Mesendoderm (in vitro differentiated cells): ENCODE measurements at regions not wholly inside any gene's neighbourhood (a gene's known extent, or its start where the extent isn't known, plus 50 kb on each side); places are given as distances from the start of the nearest gene placed in this dataset.

ENCODE experiments used
- DNase-seq: peaks from one replicate; pipeline ENCODE4 v3.0.0; 2013
- H2AK5ac ChIP-seq: 2 replicates; pipeline ENCODE4 v1.6.1; 2013; ENCODE audit warnings: low read length, inconsistent platforms
- H2BK120ac ChIP-seq: 2 replicates; pipeline ENCODE4 v1.6.1; 2013; ENCODE audit warnings: low read depth, mild to moderate bottlenecking, low read length, moderate library complexity, mixed read lengths
- H2BK15ac ChIP-seq: replicated peaks from 2 replicates; pipeline ENCODE4 v1.6.1; 2013; ENCODE audit warnings: low read depth, mild to moderate bottlenecking, moderate library complexity
- H2BK5ac ChIP-seq: 2 replicates; pipeline ENCODE4 v1.6.1; 2013; ENCODE audit warnings: low read length, inconsistent platforms
- H3K18ac ChIP-seq: 2 replicates; pipeline ENCODE4 v1.6.1; 2013; ENCODE audit warnings: mild to moderate bottlenecking, low read length, mixed read lengths
- H3K23ac ChIP-seq: one replicate; pipeline ENCODE4 v1.6.1; 2013; ENCODE audit warnings: low read length
- H3K27ac ChIP-seq: 2 replicates; pipeline ENCODE4 v1.5.1; 2013; ENCODE audit warnings: low read depth, mild to moderate bottlenecking, inconsistent platforms, low read length, moderate library complexity
- H3K27me3 ChIP-seq: 2 replicates; pipeline ENCODE4 v1.6.1; 2013; ENCODE audit warnings: low read length, control low read depth, mild to moderate bottlenecking, inconsistent platforms; ENCODE audit not compliant: insufficient read depth, poor library complexity
- H3K36me3 ChIP-seq: 2 replicates; pipeline ENCODE4 v1.6.1; 2013; ENCODE audit warnings: low read length, inconsistent platforms; ENCODE audit not compliant: control insufficient read depth, insufficient read depth
- H3K4ac ChIP-seq: one replicate; pipeline ENCODE4 v1.6.1; 2013; ENCODE audit warnings: low read depth, mild to moderate bottlenecking, low read length, moderate library complexity
- H3K4me1 ChIP-seq: 2 replicates; pipeline ENCODE4 v1.6.1; 2013; ENCODE audit warnings: low read depth, low read length, inconsistent platforms; ENCODE audit not compliant: control insufficient read depth
- H3K4me2 ChIP-seq: 2 replicates; pipeline ENCODE4 v1.6.1; 2013; ENCODE audit warnings: low read length
- H3K4me3 ChIP-seq: 2 replicates; pipeline ENCODE4 v1.5.1; 2013; ENCODE audit warnings: mild to moderate bottlenecking, low read length
- H3K56ac ChIP-seq: one replicate; pipeline ENCODE4 v1.6.1; 2013; ENCODE audit warnings: low read length
- H3K79me1 ChIP-seq: 2 replicates; pipeline ENCODE4 v1.6.1; 2013; ENCODE audit warnings: low read length, inconsistent platforms
- H3K79me2 ChIP-seq: 2 replicates; pipeline ENCODE4 v1.6.1; 2013; ENCODE audit warnings: mild to moderate bottlenecking, low read length; ENCODE audit not compliant: control insufficient read depth, insufficient read depth
- H3K9ac ChIP-seq: 2 replicates; pipeline ENCODE4 v1.6.1; 2013; ENCODE audit warnings: low read length, inconsistent platforms
- H4K5ac ChIP-seq: one replicate; pipeline ENCODE4 v1.6.1; 2013; ENCODE audit warnings: low read length
- H4K8ac ChIP-seq: one replicate; pipeline ENCODE4 v1.6.1; 2013; ENCODE audit warnings: low read depth, mild to moderate bottlenecking, control low read depth, low read length, moderate library complexity
- WGBS: extraction: QIAGEN DNeasy Blood & Tissue Kit; methylation state at CpG from one replicate; pipeline ENCODE4 v1.1.7; 2013; ENCODE audit warnings: low lambda C conversion rate, missing lambda C conversion rate; ENCODE audit not compliant: insufficient coverage; ENCODE audit errors: extremely low coverage; 5-methylcytosine and 5-hydroxymethylcytosine counted together

GRCh38 chr20:6632187-6632586, 135.3 kb upstream of the BMP2 start:
- peak overlapping the region; percentile 46 for H2BK15ac ChIP-seq
- peaks cover 5% of the 10 kb centered on the region for H3K4me1 ChIP-seq
- no peak overlapping the region for H3K18ac ChIP-seq
- H3K56ac ChIP-seq, result no peak overlapping the region
- no peaks in the 10 kb centered on the region for H3K79me2 ChIP-seq
- H3K27ac ChIP-seq, result no peak overlapping the region
- no peak overlapping the region for H2AK5ac ChIP-seq
- H3K79me1 ChIP-seq, result no peaks in the 10 kb centered on the region
- no peaks in the 10 kb centered on the region for H3K36me3 ChIP-seq
- no peaks in the 10 kb centered on the region for H3K27me3 ChIP-seq
- no peak overlapping the region for H4K5ac ChIP-seq
- no peak overlapping the region for H2BK120ac ChIP-seq
- no peak overlapping the region for H3K9ac ChIP-seq
- H3K4me3 ChIP-seq, result no peak overlapping the region
- no peak overlapping the region for H3K4ac ChIP-seq
- H3K4me2 ChIP-seq, result no peak overlapping the region
- peak; percentile 6 for DNase-seq
- no CpG with 5 or more reads among the region's 4 CpGs for WGBS
- no peak overlapping the region for H3K23ac ChIP-seq
- no peak overlapping the region for H4K8ac ChIP-seq
- no peak overlapping the region for H2BK5ac ChIP-seq

- Histone ChIP-seq H3K36me3 (no peaks in the 10 kb centered on the region), H3K4ac (no peak overlapping the region), H3K4me2 (no peak overlapping the region), H4K8ac (no peak overlapping the region), H3K18ac (no peak overlapping the region), H3K79me2 (no peaks in the 10 kb centered on the region), H3K4me3 (no peak overlapping the region), H3K27ac (no peak overlapping the region), H3K79me1 (no peaks in the 10 kb centered on the region), H3K4me1 (no peaks in the 10 kb centered on the region), H4K5ac (no peak overlapping the region), H2BK120ac (no peak overlapping the region), H2AK5ac (peak overlapping the region; percentile 27), H3K23ac (no peak overlapping the region), H2BK5ac (no peak overlapping the region), H3K27me3 (no peaks in the 10 kb centered on the region), H2BK15ac (no peak overlapping the region), H3K56ac (no peak overlapping the region), H3K9ac (no peak overlapping the region)
- WGBS, result no CpG with 5 or more reads among the region's 2 CpGs
- no peak for DNase-seq
These were observed 137.0 kb upstream of the BMP2 start for GRCh38 chr20:6630514-6630913.

DNA sequence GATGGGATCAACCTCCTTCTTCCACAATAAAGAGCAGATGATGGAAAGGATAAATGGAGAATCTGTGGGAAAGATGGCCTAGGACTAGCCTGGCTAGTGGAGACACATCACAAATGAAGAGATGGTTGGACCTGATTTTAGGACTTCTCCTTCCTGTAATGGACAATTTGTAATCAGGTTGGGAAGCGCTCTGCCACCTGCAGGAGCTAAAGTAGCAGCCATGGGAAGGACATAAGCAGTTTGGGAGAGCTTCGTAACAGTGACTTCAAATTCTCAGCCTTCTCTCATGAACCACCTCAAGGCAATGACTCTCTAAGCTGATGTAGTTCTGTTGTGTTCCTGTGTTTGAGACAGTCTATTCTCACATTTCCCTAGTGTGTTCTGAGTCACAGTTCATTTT, 137.9 kb upstream of the BMP2 start:
- no peak overlapping the region for H3K4me2 ChIP-seq
- no peak overlapping the region for H4K5ac ChIP-seq
- no peak overlapping the region for H2BK15ac ChIP-seq
- peak overlapping the region; percentile 46 for H2AK5ac ChIP-seq
- H3K56ac ChIP-seq, result no peak overlapping the region
- H3K23ac ChIP-seq, result no peak overlapping the region
- no peak for DNase-seq
- no peaks in the 10 kb centered on the region for H3K79me2 ChIP-seq
- no peak overlapping the region for H2BK120ac ChIP-seq
- no peaks in the 10 kb centered on the region for H3K27me3 ChIP-seq
- no peaks in the 10 kb centered on the region for H3K79me1 ChIP-seq
- H4K8ac ChIP-seq, result no peak overlapping the region
- no CpG with 5 or more reads among the region's 2 CpGs for WGBS
- H3K18ac ChIP-seq, result no peak overlapping the region
- H3K36me3 ChIP-seq, result no peaks in the 10 kb centered on the region
- no peak overlapping the region for H3K4me3 ChIP-seq
- no peak overlapping the region for H3K27ac ChIP-seq
- H3K4me1 ChIP-seq, result no peaks in the 10 kb centered on the region
- no peak overlapping the region for H2BK5ac ChIP-seq
- H3K9ac ChIP-seq, result no peak overlapping the region
- no peak overlapping the region for H3K4ac ChIP-seq

DNA sequence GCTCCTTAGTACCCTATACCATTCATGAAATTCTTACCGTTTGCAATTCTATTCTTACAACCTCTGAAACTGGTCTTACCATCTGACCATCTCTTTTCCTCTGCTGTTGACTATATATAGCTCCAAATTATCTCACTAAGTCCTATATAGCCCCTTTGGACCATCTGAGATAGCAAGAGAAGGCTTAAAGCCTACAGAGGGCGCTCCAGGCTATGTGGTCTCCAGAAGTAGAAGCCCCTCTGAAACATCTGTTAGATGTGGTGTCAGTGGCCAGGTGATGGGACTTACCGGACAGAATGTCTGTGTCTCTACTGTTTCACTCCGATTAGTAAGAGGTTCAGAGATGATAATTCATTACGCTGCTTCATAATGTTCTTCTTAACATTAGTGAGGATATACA, 140.7 kb upstream of the BMP2 start:
- H3K27ac ChIP-seq, result no peak overlapping the region
- H4K5ac ChIP-seq, result no peak overlapping the region
- no peak overlapping the region for H3K23ac ChIP-seq
- WGBS, result no CpG with 5 or more reads among the region's 5 CpGs
- no peak overlapping the region for H3K18ac ChIP-seq
- no peak overlapping the region for H3K56ac ChIP-seq
- no peak overlapping the region for H4K8ac ChIP-seq
- H3K4me1 ChIP-seq, result no peaks in the 10 kb centered on the region
- DNase-seq, result peak; percentile 85
- H2AK5ac ChIP-seq, result no peak overlapping the region
- H3K79me2 ChIP-seq, result no peaks in the 10 kb centered on the region
- no peak overlapping the region for H2BK15ac ChIP-seq
- H2BK5ac ChIP-seq, result no peak overlapping the region
- no peaks in the 10 kb centered on the region for H3K27me3 ChIP-seq
- no peak overlapping the region for H3K4me2 ChIP-seq
- no peak overlapping the region for H3K4me3 ChIP-seq
- no peak overlapping the region for H2BK120ac ChIP-seq
- no peak overlapping the region for H3K9ac ChIP-seq
- no peaks in the 10 kb centered on the region for H3K79me1 ChIP-seq
- H3K4ac ChIP-seq, result no peak overlapping the region
- H3K36me3 ChIP-seq, result no peaks in the 10 kb centered on the region

DNA sequence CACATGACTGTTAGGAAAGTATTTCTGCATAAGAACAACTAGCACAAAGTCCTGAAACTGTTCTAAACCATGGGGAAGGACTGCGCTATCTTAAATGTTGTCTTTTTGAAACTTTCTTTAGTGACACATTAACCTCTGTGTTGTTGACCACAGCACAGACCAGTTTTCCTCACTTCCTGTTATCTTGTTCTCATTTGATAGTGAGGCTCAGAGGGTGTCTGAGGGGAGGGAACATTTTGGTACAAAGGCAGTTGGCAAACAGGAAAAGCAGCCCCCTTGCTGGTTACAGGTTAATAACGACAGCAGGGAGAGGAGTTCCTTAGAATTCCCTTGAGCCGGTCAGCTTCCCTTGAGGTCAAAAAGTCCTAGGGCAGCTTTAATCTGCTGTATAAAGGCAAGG, 143.5 kb upstream of the BMP2 start:
- DNase-seq, result peak; percentile 90
- Histone ChIP-seq H3K27me3 (no peaks in the 10 kb centered on the region), H2AK5ac (no peak overlapping the region)

DNA sequence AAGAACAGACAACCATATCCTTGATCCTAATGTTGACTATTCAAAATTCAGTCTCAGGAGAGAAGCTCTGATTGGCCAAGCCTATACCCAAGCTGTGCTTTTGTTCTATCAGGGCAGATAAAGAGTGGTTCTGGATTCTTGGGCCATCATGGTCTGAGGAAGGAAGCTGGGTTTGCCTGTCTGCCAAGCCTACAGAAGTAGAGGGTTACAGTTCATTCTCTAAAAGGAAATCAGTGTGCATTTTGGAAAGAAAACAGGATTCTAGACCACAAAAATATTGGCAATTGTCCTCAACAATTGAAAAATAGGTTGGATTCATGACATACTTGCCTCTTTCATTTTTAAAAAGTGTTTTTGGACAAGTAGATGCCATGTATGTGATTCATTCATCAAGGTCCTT, 145.4 kb upstream of the BMP2 start:
- Histone ChIP-seq H3K27me3 (no peaks in the 10 kb centered on the region), H3K27ac (no peak overlapping the region), H2AK5ac (no peak overlapping the region), H3K56ac (no peak overlapping the region), H3K4ac (no peak overlapping the region), H2BK5ac (no peak overlapping the region), H2BK120ac (no peak overlapping the region), H3K79me1 (no peaks in the 10 kb centered on the region), H4K8ac (no peak overlapping the region), H3K18ac (no peak overlapping the region), H3K4me3 (no peak overlapping the region), H3K23ac (no peak overlapping the region), H3K79me2 (no peaks in the 10 kb centered on the region), H4K5ac (no peak overlapping the region), H3K4me2 (no peak overlapping the region), H3K4me1 (no peaks in the 10 kb centered on the region), H3K9ac (no peak overlapping the region), H2BK15ac (no peak overlapping the region), H3K36me3 (no peaks in the 10 kb centered on the region)
- no peak for DNase-seq

More for the DNA sequence above, 143.5 kb upstream of the BMP2 start:
- Histone ChIP-seq H4K5ac (no peak overlapping the region), H3K79me1 (no peaks in the 10 kb centered on the region), H3K18ac (no peak overlapping the region), H3K27ac (no peak overlapping the region), H3K4me1 (no peaks in the 10 kb centered on the region), H3K36me3 (no peaks in the 10 kb centered on the region), H3K4ac (no peak overlapping the region), H3K79me2 (no peaks in the 10 kb centered on the region), H3K9ac (no peak overlapping the region), H3K4me2 (no peak overlapping the region), H3K56ac (no peak overlapping the region), H3K4me3 (no peak overlapping the region), H4K8ac (no peak overlapping the region), H2BK15ac (no peak overlapping the region), H2BK5ac (no peak overlapping the region), H2BK120ac (no peak overlapping the region), H3K23ac (no peak overlapping the region)
- WGBS, result no CpG with 5 or more reads among the region's 3 CpGs
